ENCODE measurements at regions not wholly inside any gene's neighbourhood (a gene's known extent, or its start where the extent isn't known, plus 50 kb on each side); places are given as distances from the start of the nearest gene placed in this dataset.

DNA sequence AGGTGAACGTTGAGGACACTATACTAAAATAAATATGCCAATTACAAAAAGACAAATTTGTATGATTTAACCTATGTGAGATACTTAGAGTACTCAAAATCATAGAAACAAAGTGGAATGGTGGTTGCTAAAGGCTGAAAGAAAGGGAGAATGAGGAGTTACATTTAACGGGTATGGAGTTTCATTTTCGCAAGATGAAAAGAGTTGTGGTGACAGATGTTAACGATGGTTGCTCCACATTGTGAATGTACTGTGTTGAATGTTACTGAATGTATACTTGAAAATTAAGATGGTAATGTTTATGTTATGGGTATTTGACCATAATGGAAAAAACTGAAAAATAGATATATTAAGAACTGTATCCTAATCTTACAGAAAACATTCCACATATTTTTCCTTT lies 51.3 kb upstream of the MOCS2 start:
- H3K4me2 ChIP-seq (ENCODE audit: low read depth, low read length, poor library complexity, severe bottlenecking) = no peak overlapping the region
- no peak overlapping the region for H3K9ac ChIP-seq (ENCODE audit: low read length)
- no peaks in the 10 kb centered on the region for H3K9me3 ChIP-seq (ENCODE audit: low read length)
- no peaks in the 10 kb centered on the region for H3K36me3 ChIP-seq (ENCODE audit: insufficient read depth, low read length)
- H4K20me1 ChIP-seq (ENCODE audit: insufficient read depth, low read depth, low read length) = no peaks in the 10 kb centered on the region
- H3K79me2 ChIP-seq (ENCODE audit: low read length) = no peaks in the 10 kb centered on the region
- H3K27ac ChIP-seq (ENCODE audit: low read length) = no peak overlapping the region
- H3K9me2 ChIP-seq (replicated peaks; ENCODE audit: insufficient read depth, low read length) = no peaks in the 10 kb centered on the region
- DNase-seq = no peak
- no peaks in the 10 kb centered on the region for H3K27me3 ChIP-seq (ENCODE audit: low read length)
- no peak overlapping the region for H2AFZ ChIP-seq (ENCODE audit: low read length)
- H3K4me3 ChIP-seq (ENCODE audit: low read length) = no peak overlapping the region
- H3K4me1 ChIP-seq (ENCODE audit: low read length) = no peaks in the 10 kb centered on the region

DNA sequence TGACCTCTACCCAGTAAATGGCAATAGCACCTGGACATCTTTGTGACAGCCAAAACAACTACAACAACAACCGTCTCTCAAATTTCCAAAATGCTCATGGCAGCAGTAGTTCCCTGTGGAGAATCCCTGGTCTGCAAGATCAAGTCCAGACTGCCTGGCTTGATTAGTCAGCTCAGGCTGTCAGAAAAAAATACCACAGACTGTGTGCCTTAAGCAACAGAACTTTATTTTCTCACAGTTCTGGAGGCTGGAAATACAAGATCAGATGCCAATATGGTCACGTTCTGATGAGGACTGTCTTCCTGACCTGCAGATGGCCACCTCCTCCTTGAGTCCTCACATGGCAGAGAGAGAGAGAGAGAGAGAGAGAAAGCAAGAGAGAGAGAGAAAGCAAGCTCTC lies 52.3 kb upstream of the MOCS2 start:
- Histone ChIP-seq H3K79me2 (ENCODE audit: low read length) (no peaks in the 10 kb centered on the region), H3K36me3 (ENCODE audit: insufficient read depth, low read length) (no peaks in the 10 kb centered on the region), H3K9me3 (ENCODE audit: low read length) (no peaks in the 10 kb centered on the region), H3K9me2 (replicated peaks; ENCODE audit: insufficient read depth, low read length) (no peaks in the 10 kb centered on the region), H3K27ac (ENCODE audit: low read length) (no peak overlapping the region), H3K4me1 (ENCODE audit: low read length) (no peaks in the 10 kb centered on the region), H3K27me3 (ENCODE audit: low read length) (no peaks in the 10 kb centered on the region), H2AFZ (ENCODE audit: low read length) (no peak overlapping the region), H3K4me3 (ENCODE audit: low read length) (no peak overlapping the region), H4K20me1 (ENCODE audit: insufficient read depth, low read depth, low read length) (no peaks in the 10 kb centered on the region), H3K9ac (ENCODE audit: low read length) (no peak overlapping the region), H3K4me2 (ENCODE audit: low read depth, low read length, poor library complexity, severe bottlenecking) (no peak overlapping the region)
- DNase-seq = no peak

DNA sequence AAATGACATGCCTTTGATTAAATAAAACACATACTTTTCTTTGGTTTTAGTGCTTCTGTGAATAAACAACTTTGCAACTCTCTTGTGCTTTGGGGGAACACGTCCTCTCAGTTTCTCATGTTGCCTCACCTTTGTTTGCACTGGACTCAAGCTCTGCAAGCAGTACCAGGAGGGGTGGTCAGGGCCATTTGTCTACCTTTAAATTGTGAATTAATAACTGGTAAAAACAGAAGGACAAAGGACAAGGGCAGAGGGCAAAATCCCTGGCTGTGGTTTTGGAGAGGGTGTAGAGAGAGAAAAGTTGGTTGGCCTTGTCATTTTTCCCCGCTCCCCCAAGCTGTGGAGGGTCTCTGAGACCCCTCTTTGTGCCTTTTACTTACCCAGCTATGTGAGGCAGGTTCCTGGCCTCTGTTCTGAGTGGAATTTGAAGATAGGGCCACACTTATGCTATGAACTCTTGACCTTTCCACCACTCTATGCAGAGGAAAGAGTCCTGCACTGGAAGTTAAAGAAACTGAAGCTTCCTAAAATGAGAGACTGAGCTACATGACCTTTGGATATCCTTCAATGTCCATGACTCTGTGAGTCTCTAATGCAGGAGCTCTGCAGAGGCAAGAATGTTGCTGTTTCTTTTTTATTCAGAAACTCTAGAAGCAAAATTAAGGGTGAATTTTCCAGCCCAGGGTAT lies 55.1 kb upstream of the MOCS2 start:
- Histone ChIP-seq H3K79me2 (ENCODE audit: low read length) (no peaks in the 10 kb centered on the region), H3K9me3 (ENCODE audit: low read length) (no peaks in the 10 kb centered on the region), H3K36me3 (ENCODE audit: insufficient read depth, low read length) (no peaks in the 10 kb centered on the region), H3K9ac (ENCODE audit: low read length) (no peak overlapping the region), H3K27ac (ENCODE audit: low read length) (no peak overlapping the region), H3K4me3 (ENCODE audit: low read length) (no peak overlapping the region), H3K9me2 (replicated peaks; ENCODE audit: insufficient read depth, low read length) (no peaks in the 10 kb centered on the region), H3K4me1 (ENCODE audit: low read length) (no peaks in the 10 kb centered on the region), H3K4me2 (ENCODE audit: low read depth, low read length, poor library complexity, severe bottlenecking) (no peak overlapping the region), H3K27me3 (ENCODE audit: low read length) (0 out of 2 replicates have a peak, but pooled peaks cover 2% of the 10 kb centered on the region), H2AFZ (ENCODE audit: low read length) (no peak overlapping the region), H4K20me1 (ENCODE audit: insufficient read depth, low read depth, low read length) (no peaks in the 10 kb centered on the region)
- no peak for DNase-seq

DNA sequence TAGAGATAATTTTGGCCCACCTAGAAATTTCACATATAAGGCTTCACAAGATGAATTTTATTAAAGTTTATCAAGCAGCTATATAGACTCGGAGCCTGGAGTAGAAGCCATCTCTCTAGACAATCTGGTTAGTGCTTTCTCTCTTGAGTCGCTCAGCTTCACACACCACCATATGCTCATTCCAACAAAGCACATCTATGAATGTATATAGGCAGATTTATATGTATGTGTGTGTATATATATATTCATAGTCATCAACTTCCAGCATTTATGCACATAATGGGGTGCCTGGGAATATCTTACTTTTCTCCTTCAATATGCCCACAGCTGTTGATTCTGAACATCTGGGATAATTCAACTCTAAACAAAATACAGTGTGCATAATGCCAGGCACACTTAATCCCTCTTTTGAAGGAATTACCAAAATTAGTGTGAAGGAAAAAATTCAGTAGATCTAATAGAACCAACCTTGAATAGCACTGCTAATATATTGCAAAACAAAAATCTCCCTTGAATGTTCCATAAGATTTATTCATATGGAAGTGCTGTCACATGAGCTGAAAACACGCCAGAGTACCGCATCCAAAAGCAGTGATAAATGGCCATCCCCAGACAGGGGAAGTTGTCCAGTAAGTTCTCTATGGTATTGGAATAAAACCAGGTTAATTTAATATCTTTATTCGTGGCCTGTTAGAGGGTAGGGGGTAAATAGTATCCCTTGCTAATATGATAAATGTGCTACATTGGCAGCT lies 56.0 kb upstream of the MOCS2 start:
- Histone ChIP-seq H4K20me1 (ENCODE audit: insufficient read depth, low read depth, low read length) (no peaks in the 10 kb centered on the region), H3K9me3 (ENCODE audit: low read length) (no peaks in the 10 kb centered on the region), H3K4me1 (ENCODE audit: low read length) (no peaks in the 10 kb centered on the region), H3K79me2 (ENCODE audit: low read length) (no peaks in the 10 kb centered on the region), H3K36me3 (ENCODE audit: insufficient read depth, low read length) (no peaks in the 10 kb centered on the region), H3K27ac (ENCODE audit: low read length) (no peak overlapping the region), H3K4me3 (ENCODE audit: low read length) (no peak overlapping the region), H3K4me2 (ENCODE audit: low read depth, low read length, poor library complexity, severe bottlenecking) (no peak overlapping the region), H2AFZ (ENCODE audit: low read length) (no peak overlapping the region), H3K9ac (ENCODE audit: low read length) (no peak overlapping the region), H3K9me2 (replicated peaks; ENCODE audit: insufficient read depth, low read length) (no peaks in the 10 kb centered on the region), H3K27me3 (ENCODE audit: low read length) (0 out of 2 replicates have a peak, but pooled peaks cover 2% of the 10 kb centered on the region)
- no peak for DNase-seq

DNA sequence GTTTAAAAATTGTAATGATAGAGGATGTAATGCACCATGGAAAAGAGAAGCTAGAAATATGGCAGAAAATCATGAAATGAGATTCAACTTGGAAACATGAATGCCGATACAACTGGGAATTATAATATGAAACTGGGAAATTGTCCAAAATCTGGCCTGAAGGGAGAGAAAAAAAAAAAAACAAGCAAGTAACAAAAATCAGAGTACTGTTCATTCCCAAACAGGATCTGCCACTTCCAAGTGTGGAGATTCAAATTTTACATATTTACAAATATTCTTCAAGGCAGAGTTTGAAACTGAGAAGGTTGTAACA lies 56.6 kb upstream of the MOCS2 start:
- Histone ChIP-seq H3K27me3 (ENCODE audit: low read length) (0 out of 2 replicates have a peak, but pooled peaks cover 2% of the 10 kb centered on the region), H3K4me1 (ENCODE audit: low read length) (no peaks in the 10 kb centered on the region), H2AFZ (ENCODE audit: low read length) (no peak overlapping the region), H3K27ac (ENCODE audit: low read length) (no peak overlapping the region), H4K20me1 (ENCODE audit: insufficient read depth, low read depth, low read length) (no peaks in the 10 kb centered on the region), H3K4me3 (ENCODE audit: low read length) (no peak overlapping the region), H3K9me3 (ENCODE audit: low read length) (no peaks in the 10 kb centered on the region), H3K79me2 (ENCODE audit: low read length) (no peaks in the 10 kb centered on the region), H3K36me3 (ENCODE audit: insufficient read depth, low read length) (no peaks in the 10 kb centered on the region), H3K9ac (ENCODE audit: low read length) (no peak overlapping the region), H3K9me2 (replicated peaks; ENCODE audit: insufficient read depth, low read length) (no peaks in the 10 kb centered on the region), H3K4me2 (ENCODE audit: low read depth, low read length, poor library complexity, severe bottlenecking) (no peak overlapping the region)
- DNase-seq = no peak

DNA sequence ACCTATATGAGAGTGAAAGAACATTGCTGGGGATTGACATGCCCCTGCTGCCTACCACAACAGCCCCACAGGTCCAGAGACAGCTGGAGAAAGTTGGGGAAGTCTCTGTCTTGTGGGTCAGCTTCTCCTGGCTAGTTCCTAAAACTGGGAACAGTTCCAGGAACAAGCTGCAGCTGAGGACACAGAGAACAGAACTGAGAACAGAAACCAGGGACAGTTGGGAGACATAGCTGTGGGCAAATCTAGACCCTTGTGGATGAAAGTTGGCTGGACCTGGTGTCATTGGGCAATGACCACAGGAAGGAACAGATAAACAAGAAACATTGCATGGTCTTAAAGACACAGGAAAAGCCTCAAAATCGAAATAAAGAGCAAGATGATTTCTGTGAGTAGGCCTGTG lies 58.3 kb upstream of the MOCS2 start:
- H3K27me3 ChIP-seq (ENCODE audit: low read length) = 0 out of 2 replicates have a peak, but pooled peaks cover 2% of the 10 kb centered on the region
- no peaks in the 10 kb centered on the region for H3K36me3 ChIP-seq (ENCODE audit: insufficient read depth, low read length)
- no peak overlapping the region for H3K27ac ChIP-seq (ENCODE audit: low read length)
- H4K20me1 ChIP-seq (ENCODE audit: insufficient read depth, low read depth, low read length) = no peaks in the 10 kb centered on the region
- H3K4me3 ChIP-seq (ENCODE audit: low read length) = no peak overlapping the region
- H3K79me2 ChIP-seq (ENCODE audit: low read length) = no peaks in the 10 kb centered on the region
- H2AFZ ChIP-seq (ENCODE audit: low read length) = no peak overlapping the region
- H3K4me1 ChIP-seq (ENCODE audit: low read length) = no peaks in the 10 kb centered on the region
- H3K9ac ChIP-seq (ENCODE audit: low read length) = no peak overlapping the region
- no peak for DNase-seq
- H3K4me2 ChIP-seq (ENCODE audit: low read depth, low read length, poor library complexity, severe bottlenecking) = no peak overlapping the region
- H3K9me3 ChIP-seq (ENCODE audit: low read length) = no peaks in the 10 kb centered on the region
- no peaks in the 10 kb centered on the region for H3K9me2 ChIP-seq (replicated peaks; ENCODE audit: insufficient read depth, low read length)

DNA sequence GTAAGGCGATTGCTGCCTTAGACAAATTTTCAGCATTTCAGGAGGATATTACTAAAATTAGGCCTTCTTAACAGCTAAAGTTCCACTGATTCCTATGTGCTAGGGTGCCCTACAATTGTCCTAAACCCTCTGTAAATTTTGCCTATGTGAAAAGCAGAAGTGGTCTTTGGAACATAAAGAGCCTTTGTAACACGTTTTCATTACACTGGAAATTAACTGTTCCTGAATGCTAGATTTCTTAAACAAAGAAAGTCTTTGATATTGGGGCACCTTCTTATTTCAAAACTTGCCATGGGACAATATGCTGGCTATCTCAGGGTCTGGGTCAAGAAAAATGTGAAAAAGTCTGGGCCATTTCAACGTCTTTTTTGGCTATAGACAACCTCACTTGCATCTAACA lies 60.4 kb upstream of the MOCS2 start:
- no peak overlapping the region for H3K9ac ChIP-seq (ENCODE audit: low read length)
- H2AFZ ChIP-seq (ENCODE audit: low read length) = no peak overlapping the region
- no peak overlapping the region for H3K4me2 ChIP-seq (ENCODE audit: low read depth, low read length, poor library complexity, severe bottlenecking)
- no peaks in the 10 kb centered on the region for H4K20me1 ChIP-seq (ENCODE audit: insufficient read depth, low read depth, low read length)
- no peaks in the 10 kb centered on the region for H3K9me2 ChIP-seq (replicated peaks; ENCODE audit: insufficient read depth, low read length)
- no peaks in the 10 kb centered on the region for H3K9me3 ChIP-seq (ENCODE audit: low read length)
- no peaks in the 10 kb centered on the region for H3K4me1 ChIP-seq (ENCODE audit: low read length)
- H3K27me3 ChIP-seq (ENCODE audit: low read length) = peaks cover 3% of the 10 kb centered on the region; the same call in 1 of the 2 replicates
- H3K27ac ChIP-seq (ENCODE audit: low read length) = no peak overlapping the region
- DNase-seq = no peak
- H3K4me3 ChIP-seq (ENCODE audit: low read length) = no peak overlapping the region
- H3K36me3 ChIP-seq (ENCODE audit: insufficient read depth, low read length) = no peaks in the 10 kb centered on the region
- no peaks in the 10 kb centered on the region for H3K79me2 ChIP-seq (ENCODE audit: low read length)

DNA sequence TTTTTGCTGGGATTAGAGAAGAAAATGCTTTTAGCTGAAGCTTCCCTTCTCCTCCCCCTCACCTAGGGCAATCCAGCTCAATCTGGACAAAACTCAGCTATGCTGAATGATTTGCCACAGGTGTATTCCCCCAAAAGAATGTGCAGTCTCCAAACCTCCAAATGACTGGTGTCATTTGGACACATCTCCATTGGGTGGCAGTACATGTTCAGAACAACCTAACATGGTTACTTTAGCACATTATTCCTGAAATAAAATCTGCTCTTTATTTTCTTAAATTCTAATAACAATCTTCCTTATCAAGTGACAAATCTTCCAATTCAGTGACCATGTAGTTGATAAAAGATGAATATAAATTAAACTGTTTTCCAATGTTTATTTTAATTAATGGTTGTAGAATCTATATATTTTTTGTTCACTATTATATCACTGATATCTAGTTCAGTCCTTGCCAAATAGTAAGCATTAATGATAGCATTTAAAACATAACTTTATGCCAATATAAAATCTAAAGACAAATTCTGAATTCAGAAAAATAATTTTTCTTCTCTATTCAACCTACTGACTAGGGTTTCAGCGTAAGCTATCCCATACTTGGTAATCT lies 61.3 kb upstream of the MOCS2 start:
- no peak overlapping the region for H3K27ac ChIP-seq (ENCODE audit: low read length)
- no peaks in the 10 kb centered on the region for H3K9me2 ChIP-seq (replicated peaks; ENCODE audit: insufficient read depth, low read length)
- no peaks in the 10 kb centered on the region for H3K36me3 ChIP-seq (ENCODE audit: insufficient read depth, low read length)
- no peaks in the 10 kb centered on the region for H3K79me2 ChIP-seq (ENCODE audit: low read length)
- no peaks in the 10 kb centered on the region for H3K4me1 ChIP-seq (ENCODE audit: low read length)
- H3K4me3 ChIP-seq (ENCODE audit: low read length) = no peak overlapping the region
- H2AFZ ChIP-seq (ENCODE audit: low read length) = no peak overlapping the region
- H3K4me2 ChIP-seq (ENCODE audit: low read depth, low read length, poor library complexity, severe bottlenecking) = no peak overlapping the region
- H3K9me3 ChIP-seq (ENCODE audit: low read length) = no peaks in the 10 kb centered on the region
- no peaks in the 10 kb centered on the region for H4K20me1 ChIP-seq (ENCODE audit: insufficient read depth, low read depth, low read length)
- H3K27me3 ChIP-seq (ENCODE audit: low read length) = peaks cover 5% of the 10 kb centered on the region; the same call in 1 of the 2 replicates
- no peak overlapping the region for H3K9ac ChIP-seq (ENCODE audit: low read length)
- DNase-seq = peak; percentile 62

Measured in Karpas-422 (cell line).